ENCODE measurements at regions not wholly inside any gene's neighbourhood (a gene's known extent, or its start where the extent isn't known, plus 50 kb on each side); places are given as distances from the start of the nearest gene placed in this dataset.

GRCh38 chr3:70635301-70635700 lies 322.9 kb upstream of the MDFIC2 start:
- no peaks in the 10 kb centered on the region; the same call in 1 of the 2 replicates for H3K27me3 ChIP-seq (replicated peaks; ENCODE audit: control insufficient read depth, insufficient read depth, low read length)
- Mint-ChIP-seq H3K27me3 (ENCODE audit: insufficient read depth, unreplicated experiment) (peaks cover 5% of the 10 kb centered on the region), H3K4me3 (ENCODE audit: unreplicated experiment) (no peak overlapping the region), H3K9me3 (ENCODE audit: unreplicated experiment) (no peaks in the 10 kb centered on the region), H3K36me3 (ENCODE audit: insufficient read depth, unreplicated experiment) (no peaks in the 10 kb centered on the region), H3K27ac (ENCODE audit: unreplicated experiment) (no peak overlapping the region), H3K4me1 (ENCODE audit: low read depth, unreplicated experiment) (no peaks in the 10 kb centered on the region)
- no peak for DNase-seq
- BruUV-seq (replicated peaks): no TSS peak
- no peaks in the 10 kb centered on the region for H3K4me1 ChIP-seq
- H3K9me3 ChIP-seq: no peaks in the 10 kb centered on the region
- H3K4me3 ChIP-seq (ENCODE audit: low read depth, low read length): no peak overlapping the region
- intact Hi-C loops (cut with micrococcal nuclease; ENCODE audit: unreplicated experiment): no loop called here
- TF ChIP-seq CTCF (IDR thresholded peaks at IDR 0.05; ENCODE audit: insufficient read depth in 1 of 2, low read depth in 1 of 2, low read length in 1 of 2, severe bottlenecking in 1 of 2, unreplicated experiment in 1 of 2): no peak
- ChIA-PET POLR2A (no interaction called here), CTCF (no interaction called here)
- no peaks in the 10 kb centered on the region for H3K36me3 ChIP-seq (ENCODE audit: control insufficient read depth, insufficient read depth, low read length)

GRCh38 chr3:70631716-70632307 lies 319.4 kb upstream of the MDFIC2 start:
- Mint-ChIP-seq H3K27me3 (ENCODE audit: insufficient read depth, unreplicated experiment) (peaks cover 3% of the 10 kb centered on the region), H3K4me1 (ENCODE audit: low read depth, unreplicated experiment) (no peaks in the 10 kb centered on the region), H3K9me3 (ENCODE audit: unreplicated experiment) (no peaks in the 10 kb centered on the region), H3K4me3 (ENCODE audit: unreplicated experiment) (no peak overlapping the region), H3K36me3 (ENCODE audit: insufficient read depth, unreplicated experiment) (no peaks in the 10 kb centered on the region), H3K27ac (ENCODE audit: unreplicated experiment) (no peak overlapping the region)
- Histone ChIP-seq H3K9me3 (no peaks in the 10 kb centered on the region), H3K4me1 (no peaks in the 10 kb centered on the region), H3K4me3 (ENCODE audit: low read depth, low read length) (no peak overlapping the region), H3K27me3 (replicated peaks; ENCODE audit: control insufficient read depth, insufficient read depth, low read length) (no peaks in the 10 kb centered on the region; the same call in 1 of the 2 replicates), H3K36me3 (ENCODE audit: control insufficient read depth, insufficient read depth, low read length) (no peaks in the 10 kb centered on the region)
- intact Hi-C loops (cut with micrococcal nuclease; ENCODE audit: unreplicated experiment): no loop called here
- no TSS peak for BruUV-seq (replicated peaks)
- TF ChIP-seq CTCF (IDR thresholded peaks at IDR 0.05; ENCODE audit: insufficient read depth in 1 of 2, low read depth in 1 of 2, low read length in 1 of 2, severe bottlenecking in 1 of 2, unreplicated experiment in 1 of 2): no peak
- POLR2A ChIA-PET: no interaction called here
- CTCF ChIA-PET: no interaction called here
- no peak for DNase-seq

- Mint-ChIP-seq H3K36me3 (ENCODE audit: insufficient read depth, unreplicated experiment) (no peaks in the 10 kb centered on the region), H3K4me3 (ENCODE audit: unreplicated experiment) (no peak overlapping the region), H3K9me3 (ENCODE audit: unreplicated experiment) (no peaks in the 10 kb centered on the region), H3K4me1 (ENCODE audit: low read depth, unreplicated experiment) (no peaks in the 10 kb centered on the region), H3K27me3 (ENCODE audit: insufficient read depth, unreplicated experiment) (peaks cover 14% of the 10 kb centered on the region), H3K27ac (ENCODE audit: unreplicated experiment) (no peak overlapping the region)
- ChIA-PET POLR2A (no interaction called here), CTCF (no interaction called here)
- no TSS peak for BruUV-seq (replicated peaks)
- intact Hi-C loops (cut with micrococcal nuclease; ENCODE audit: unreplicated experiment): no loop called here
- H3K9me3 ChIP-seq: no peaks in the 10 kb centered on the region
- H3K27me3 ChIP-seq (replicated peaks; ENCODE audit: control insufficient read depth, insufficient read depth, low read length): no peaks in the 10 kb centered on the region
- H3K36me3 ChIP-seq (ENCODE audit: control insufficient read depth, insufficient read depth, low read length): no peaks in the 10 kb centered on the region
- H3K4me1 ChIP-seq: no peaks in the 10 kb centered on the region
- TF ChIP-seq CTCF (IDR thresholded peaks at IDR 0.05; ENCODE audit: insufficient read depth in 1 of 2, low read depth in 1 of 2, low read length in 1 of 2, severe bottlenecking in 1 of 2, unreplicated experiment in 1 of 2): no peak
- no peak overlapping the region for H3K4me3 ChIP-seq (ENCODE audit: low read depth, low read length)
- no peak for DNase-seq
These were observed 309.0 kb upstream of the MDFIC2 start for GRCh38 chr3:70621451-70621850.

Data from Caco-2 (cell line).